Hematopoietic multipotent progenitor cell treated with erythropoietin and hydrocortisone succinate and interleukin-3 and kit ligand, for 4 days (in vitro differentiated cells): ENCODE measurements at regions not wholly inside any gene's neighbourhood (a gene's known extent, or its start where the extent isn't known, plus 50 kb on each side); places are given as distances from the start of the nearest gene placed in this dataset.

Source experiments
- DNase-seq: peaks from one replicate; pipeline ENCODE4 v3.0.0-alpha.2; 2015

DNA sequence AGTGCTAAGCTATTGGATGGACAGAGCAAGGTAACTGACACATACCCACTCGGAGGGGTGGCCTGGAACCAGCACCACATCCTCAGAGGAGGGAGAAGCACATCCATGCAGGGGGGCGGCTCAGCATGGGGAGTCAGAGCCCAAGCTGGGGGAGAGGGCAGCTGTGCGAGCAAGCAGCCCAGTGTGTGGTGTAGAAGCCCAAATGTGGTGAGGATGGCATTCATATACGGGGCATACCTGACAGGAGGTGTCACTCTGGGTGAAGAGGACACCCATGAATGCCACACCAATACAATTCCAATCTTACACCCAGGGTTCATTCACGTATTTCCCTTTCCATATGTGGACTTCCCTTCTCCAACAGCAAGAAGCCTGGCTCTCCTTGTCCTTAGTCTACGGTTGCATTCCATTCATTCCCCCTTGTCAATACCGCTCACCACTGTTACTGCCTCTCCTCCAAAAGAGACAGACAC lies 58.7 kb upstream of the ACAN start:
- no peak for DNase-seq

DNA sequence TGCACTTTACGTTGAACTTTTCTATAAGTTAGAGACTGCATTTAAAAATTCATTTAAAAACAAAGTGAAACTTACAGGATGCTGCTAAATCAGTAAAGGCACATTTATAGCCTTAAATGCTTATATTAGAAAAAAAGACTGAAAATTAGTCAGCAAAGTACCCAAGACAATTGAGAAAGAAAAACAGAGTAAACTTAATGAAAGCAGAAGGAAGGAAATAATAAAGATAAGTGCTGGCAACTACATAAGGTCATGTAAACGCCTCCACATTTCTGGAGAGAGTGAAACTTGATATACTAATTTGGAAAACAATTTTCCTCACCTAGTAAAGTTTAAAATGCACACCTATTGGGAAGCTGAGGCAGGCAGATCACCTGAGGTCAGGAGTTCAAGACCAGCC lies 58.2 kb upstream of the ACAN start:
- DNase-seq = no peak

DNA sequence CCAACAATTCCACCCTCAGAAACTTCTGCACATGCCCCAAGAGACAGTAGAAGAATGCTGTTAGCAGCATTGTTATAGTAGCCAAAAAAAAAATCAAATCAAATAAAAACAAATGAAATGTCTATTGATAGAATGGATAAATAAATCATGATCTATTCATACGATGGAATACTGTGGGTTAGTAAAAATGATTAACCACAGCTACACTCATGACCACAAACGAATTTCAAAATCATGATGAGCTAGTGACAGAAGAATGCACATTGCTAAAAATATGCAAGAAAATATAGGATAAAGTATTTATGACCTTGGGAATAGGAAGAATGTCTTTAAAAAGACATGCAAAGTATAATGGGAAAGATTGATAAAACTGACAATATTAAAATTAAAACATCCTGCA lies 57.5 kb upstream of the ACAN start:
- DNase-seq = no peak

DNA sequence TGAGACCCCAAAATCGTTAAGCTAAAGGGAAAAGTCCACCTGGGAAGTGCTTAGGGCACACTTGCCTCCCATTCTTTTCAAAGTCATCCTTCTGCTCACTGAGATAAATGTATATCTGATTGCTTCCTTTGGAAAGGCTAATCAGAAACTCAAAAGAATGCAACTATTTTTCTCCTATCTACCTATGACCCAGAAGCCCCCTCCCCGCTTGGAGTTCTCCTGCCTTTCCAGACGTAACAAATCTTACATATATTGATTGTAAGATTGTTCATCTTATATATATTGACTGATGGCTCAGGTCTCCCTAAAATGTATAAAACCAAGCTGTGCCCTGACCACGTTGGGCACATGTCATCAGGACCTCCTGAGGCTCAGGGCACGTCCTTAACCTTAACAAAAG lies 56.8 kb upstream of the ACAN start:
- DNase-seq = no peak

DNA sequence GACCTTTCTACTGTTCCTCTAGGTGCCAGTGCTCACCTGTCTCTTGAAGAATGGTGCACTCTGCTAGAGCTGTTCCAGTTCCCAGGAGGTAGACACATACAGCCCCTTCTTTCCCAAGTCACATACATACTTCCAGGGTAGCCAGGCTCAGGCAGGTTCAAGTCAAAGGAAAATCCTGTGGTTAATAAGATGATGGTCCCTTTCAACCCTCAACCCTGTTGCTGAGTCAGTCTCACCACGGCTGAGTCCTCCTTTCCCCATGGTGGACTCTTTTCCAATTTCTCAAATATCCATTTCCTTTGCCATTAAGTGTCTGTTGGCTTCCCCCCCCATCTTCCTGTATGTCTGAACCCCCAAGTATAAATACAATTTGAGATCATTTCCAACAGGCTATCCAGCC lies 56.1 kb upstream of the ACAN start:
- no peak for DNase-seq

DNA sequence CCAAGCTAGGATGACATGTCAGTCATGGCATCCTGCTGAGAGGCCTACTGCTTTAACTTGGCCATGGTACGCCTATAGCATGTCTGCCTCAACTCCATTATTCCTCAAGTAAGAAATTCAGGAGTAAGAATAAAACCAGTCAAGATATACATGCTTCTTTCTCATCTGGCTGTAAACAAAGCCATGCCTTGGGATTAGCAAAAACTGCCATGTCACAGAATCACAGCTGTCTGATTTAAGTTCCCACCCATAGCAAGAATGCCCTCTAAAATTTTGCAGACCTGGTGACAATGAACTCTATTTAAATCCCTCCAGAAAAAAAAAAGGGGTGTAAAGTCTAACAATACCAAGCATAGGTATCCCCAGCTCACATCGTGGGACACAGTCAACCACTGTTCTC lies 55.6 kb upstream of the ACAN start:
- no peak for DNase-seq

DNA sequence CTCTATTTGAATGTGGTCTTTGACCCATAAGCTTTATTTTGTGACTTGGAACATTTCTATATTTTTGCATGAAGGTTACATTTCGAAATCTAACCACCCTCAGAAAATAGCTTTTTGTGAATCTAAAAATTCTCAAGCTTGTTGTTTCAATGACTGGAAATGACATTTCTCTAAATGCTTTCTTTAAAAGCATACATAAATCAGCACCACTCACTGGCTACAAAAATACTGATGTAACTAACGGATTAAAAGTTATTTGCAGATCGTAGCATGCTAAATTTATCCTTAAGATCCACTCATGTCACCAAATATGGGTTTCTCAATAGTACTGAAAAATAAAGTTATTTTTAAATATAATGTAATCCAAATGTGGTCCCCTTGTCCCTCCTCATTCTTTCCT lies 55.2 kb upstream of the ACAN start:
- no peak for DNase-seq

DNA sequence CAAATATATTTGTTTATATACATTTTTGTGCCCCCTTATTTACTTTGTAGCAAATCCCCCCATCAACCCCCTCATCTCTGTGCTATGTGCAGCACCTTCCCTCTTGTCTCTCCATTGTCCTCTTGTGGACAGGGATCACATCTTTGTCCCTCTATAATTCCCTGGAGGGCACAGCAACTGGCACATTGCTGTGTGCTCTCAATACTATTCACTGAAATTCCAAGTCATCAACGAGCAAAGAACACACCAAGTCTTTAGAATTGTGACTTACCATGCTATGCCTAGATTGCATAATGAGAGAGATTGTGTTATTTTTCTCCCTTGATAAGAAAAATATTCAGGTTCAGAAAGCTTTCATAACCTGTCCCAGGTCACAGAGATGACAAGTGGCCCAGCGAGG lies 54.6 kb upstream of the ACAN start:
- no peak for DNase-seq

DNA sequence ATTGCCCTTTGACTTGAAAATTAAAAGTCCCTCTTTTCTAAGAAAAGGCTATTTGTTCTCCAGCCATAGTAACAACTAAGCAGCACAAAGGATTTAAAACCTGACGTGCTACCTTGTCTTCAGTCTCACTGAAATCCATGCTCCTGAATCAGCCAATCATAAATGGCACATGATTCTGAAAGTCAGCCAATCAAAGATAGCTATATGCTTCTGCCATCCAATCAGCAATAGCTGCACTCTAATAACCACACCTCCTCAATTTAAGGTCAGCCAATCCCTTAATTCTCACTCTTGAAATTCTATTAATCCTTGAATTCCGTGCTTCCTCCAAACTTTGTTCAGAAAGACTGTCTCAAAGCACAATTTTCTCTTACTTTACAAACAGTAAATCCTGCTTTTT lies 53.5 kb upstream of the ACAN start:
- no peak for DNase-seq

DNA sequence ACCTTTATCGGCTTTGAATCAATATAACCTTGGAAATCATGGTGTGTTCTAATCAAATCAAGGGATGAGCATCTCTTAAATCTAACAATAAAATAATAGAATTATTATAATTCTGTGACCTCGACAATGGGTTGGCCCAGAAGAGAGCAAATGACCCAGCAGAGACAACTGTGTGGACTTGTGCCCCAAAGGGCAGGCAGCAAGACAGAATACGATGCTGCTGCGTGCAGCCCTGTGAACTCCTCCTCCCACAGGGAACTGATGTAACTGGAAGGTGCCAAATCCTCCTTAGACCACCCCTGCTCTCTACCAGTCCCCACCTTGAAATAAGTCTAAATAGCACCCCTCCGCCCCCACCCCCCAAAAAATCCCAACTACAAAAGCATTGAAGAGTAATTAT lies 50.7 kb upstream of the ACAN start:
- DNase-seq = no peak

DNA sequence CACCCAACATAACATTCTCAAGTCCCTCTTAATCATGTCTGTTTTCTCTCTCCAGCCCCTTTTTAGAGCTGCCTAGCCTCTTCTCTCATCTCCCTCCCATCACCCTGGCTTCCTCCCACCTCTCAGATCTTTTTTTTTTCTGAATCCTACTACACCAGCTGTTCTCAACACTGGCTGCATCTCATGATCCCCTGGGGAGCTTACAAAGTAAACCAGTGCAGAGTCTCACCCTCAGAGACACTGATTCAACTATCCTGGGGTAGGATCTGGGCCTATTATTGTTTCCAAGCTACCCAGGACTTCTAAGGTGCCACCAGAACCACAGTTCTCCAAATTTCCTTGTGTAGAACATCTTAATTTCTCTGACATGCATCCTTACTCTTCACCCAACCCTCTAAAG lies 50.3 kb upstream of the ACAN start:
- no peak for DNase-seq
